HEK293 (cell line): ENCODE measurements at regions not wholly inside any gene's neighbourhood (a gene's known extent, or its start where the extent isn't known, plus 50 kb on each side); places are given as distances from the start of the nearest gene placed in this dataset.

Source experiments
- CTCF ChIA-PET: fragments of 350-600 bp; formaldehyde crosslinking; extraction: SDS; loops from one replicate; lab custom pipeline; 2021; ENCODE audit warnings: antibody characterized with exemption; lab: Yijun Ruan, JAX
- POLR2A ChIA-PET: fragments of 300-600 bp; formaldehyde crosslinking; extraction: SDS; loops from one replicate; lab custom pipeline; 2020; ENCODE audit warnings: antibody characterized with exemption, inconsistent platforms; lab: Yijun Ruan, JAX
- H3K27ac ChIP-seq: fragments of 200-500 bp; sonication (Bioruptor generic); 2 replicates; pipeline ENCODE4 v1.5.1; 2014; ENCODE audit warnings: low read depth, low read length, control low read depth, inconsistent platforms; ENCODE audit errors: extremely low read depth
- H3K36me3 ChIP-seq, 2 experiments: fragments of 200-500 bp in 1 of 2; sonication (Bioruptor generic) in 1 of 2; 1 replicate in 1 of 2; 2 replicates in 1 of 2; pipeline ENCODE4 v1.5.1; 2014 to 2017; ENCODE audit warnings: inconsistent platforms in 2 of 2, low read length in 2 of 2; ENCODE audit not compliant: control insufficient read depth in 2 of 2, insufficient read depth in 1 of 2
- H3K4me1 ChIP-seq: fragments of 200-500 bp; sonication (Bioruptor generic); 2 replicates; pipeline ENCODE4 v1.5.1; 2014; ENCODE audit warnings: mild to moderate bottlenecking, low read length, inconsistent platforms; ENCODE audit not compliant: control insufficient read depth, insufficient read depth
- H3K4me3 ChIP-seq: 2 replicates; pipeline ENCODE4 v1.5.1; 2011; ENCODE audit warnings: low read depth, mild to moderate bottlenecking, control low read depth, low read length, moderate library complexity
- H3K9me3 ChIP-seq: fragments of 200-500 bp; sonication (Bioruptor generic); 2 replicates; pipeline ENCODE4 v1.5.1; 2014; ENCODE audit warnings: low read depth, low read length, inconsistent platforms; ENCODE audit not compliant: control insufficient read depth, insufficient read depth
- GLI4 ChIP-seq: fragments of 450-650 bp; formaldehyde crosslinking; IDR thresholded peaks from 2 replicates; pipeline ENCODE4 v1.5.1; 2016; ENCODE audit warnings: missing biosample characterization, missing genetic modification characterization
- KLF1 ChIP-seq: fragments of 450-650 bp; formaldehyde crosslinking; IDR thresholded peaks from 2 replicates; pipeline ENCODE4 v1.5.1; 2016; ENCODE audit warnings: missing biosample characterization, missing genetic modification characterization
- KLF10 ChIP-seq: fragments of 450-650 bp; IDR thresholded peaks from 2 replicates; pipeline ENCODE4 v1.5.1; 2018; ENCODE audit warnings: missing biosample characterization, mild to moderate bottlenecking, missing genetic modification characterization
- OSR2 ChIP-seq: fragments of 450-650 bp; formaldehyde crosslinking; IDR thresholded peaks from 2 replicates; pipeline ENCODE4 v1.5.1; 2016; ENCODE audit warnings: missing biosample characterization, missing genetic modification characterization
- SP3 ChIP-seq: fragments of 450-650 bp; formaldehyde crosslinking; IDR thresholded peaks from 2 replicates; pipeline ENCODE4 v1.5.1; 2016; ENCODE audit warnings: missing biosample characterization, missing genetic modification characterization
- SP7 ChIP-seq: fragments of 450-650 bp; formaldehyde crosslinking; IDR thresholded peaks from 2 replicates; pipeline ENCODE4 v1.5.1; 2016; ENCODE audit warnings: missing biosample characterization, missing genetic modification characterization
- ZBTB17 ChIP-seq: fragments of 450-650 bp; formaldehyde crosslinking; IDR thresholded peaks from 2 replicates; pipeline ENCODE4 v1.5.1; 2016; ENCODE audit warnings: missing biosample characterization, missing genetic modification characterization
- ZBTB8A ChIP-seq: fragments of 450-650 bp; formaldehyde crosslinking; IDR thresholded peaks from 2 replicates; pipeline ENCODE4 v1.5.1; 2016; ENCODE audit warnings: missing biosample characterization, missing genetic modification characterization
- ZFP3 ChIP-seq: fragments of 450-650 bp; formaldehyde crosslinking; IDR thresholded peaks from 2 replicates; pipeline ENCODE4 v1.5.1; 2016; ENCODE audit warnings: low read depth, missing biosample characterization, missing genetic modification characterization
- ZNF146 ChIP-seq: fragments of 450-650 bp; formaldehyde crosslinking; IDR thresholded peaks from 2 replicates; pipeline ENCODE4 v1.5.1; 2016; ENCODE audit warnings: missing biosample characterization, missing genetic modification characterization
- ZNF211 ChIP-seq: fragments of 450-650 bp; formaldehyde crosslinking; IDR thresholded peaks from 2 replicates; pipeline ENCODE4 v1.5.1; 2016; ENCODE audit warnings: low read depth, missing biosample characterization, missing genetic modification characterization
- ZNF274 ChIP-seq, 2 experiments: fragments of 200-500 bp in 1 of 2; fragments of 450-650 bp in 1 of 2; sonication (Bioruptor generic) in 1 of 2; formaldehyde crosslinking in 1 of 2; IDR thresholded peaks; 2 replicates each; pipeline versions ENCODE4 v1.5.1 to v1.6.1; 2014 to 2016; ENCODE audit warnings: borderline replicate concordance in 1 of 2, inconsistent platforms in 1 of 2, low read length in 1 of 2, missing biosample characterization in 1 of 2, missing genetic modification characterization in 1 of 2
- ZNF423 ChIP-seq: fragments of 450-650 bp; formaldehyde crosslinking; IDR thresholded peaks from 2 replicates; pipeline ENCODE4 v1.5.1; 2016; ENCODE audit warnings: missing biosample characterization, missing genetic modification characterization
- ZNF433 ChIP-seq: fragments of 450-650 bp; formaldehyde crosslinking; IDR thresholded peaks from 2 replicates; pipeline ENCODE4 v1.5.1; 2016; ENCODE audit warnings: missing biosample characterization, missing genetic modification characterization, low read depth
- ZNF48 ChIP-seq: fragments of 450-650 bp; formaldehyde crosslinking; IDR thresholded peaks from 2 replicates; pipeline ENCODE4 v1.5.1; 2016; ENCODE audit warnings: missing biosample characterization, missing genetic modification characterization
- ZNF596 ChIP-seq: fragments of 450-650 bp; IDR thresholded peaks from 2 replicates; pipeline ENCODE4 v1.5.0; 2018; ENCODE audit warnings: missing biosample characterization, mild to moderate bottlenecking, missing genetic modification characterization, moderate library complexity
- ZNF610 ChIP-seq: fragments of 450-650 bp; formaldehyde crosslinking; IDR thresholded peaks from 2 replicates; pipeline ENCODE4 v1.5.1; 2016; ENCODE audit warnings: missing biosample characterization, missing genetic modification characterization, borderline replicate concordance
- ZNF626 ChIP-seq: fragments of 450-650 bp; sonication (Bioruptor Pico); formaldehyde crosslinking; IDR thresholded peaks from 2 replicates; pipeline ENCODE4 v1.5.1; 2018; ENCODE audit warnings: missing biosample characterization, missing genetic modification characterization, inconsistent platforms
- ZSCAN18 ChIP-seq: fragments of 450-650 bp; formaldehyde crosslinking; IDR thresholded peaks from 2 replicates; pipeline ENCODE4 v1.5.1; 2016; ENCODE audit warnings: missing biosample characterization, missing genetic modification characterization

GRCh38 chr4:107122736-107123135 is 86.6 kb upstream of the DKK2 start:
- no peaks in the 10 kb centered on the region for H3K4me1 ChIP-seq
- no peak for TF ChIP-seq ZNF274 (IDR thresholded peaks at IDR 0.05; ENCODE audit: low read length)
- no peak for TF ChIP-seq ZNF274 (tag by site-specific recombination; IDR thresholded peaks at IDR 0.05; ENCODE audit: borderline replicate concordance)
- no peak for TF ChIP-seq ZBTB8A
- no peak for TF ChIP-seq ZNF433
- TF ChIP-seq ZNF146: no peak
- TF ChIP-seq ZNF610 (tag by site-specific recombination): no peak
- TF ChIP-seq GLI4 (tag by site-specific recombination): no peak
- no peak for TF ChIP-seq ZNF211
- TF ChIP-seq KLF1: no peak
- TF ChIP-seq ZNF423 (tag by site-specific recombination): no peak
- CTCF ChIA-PET: no interaction called here
- H3K9me3 ChIP-seq: no peaks in the 10 kb centered on the region
- no peak overlapping the region for H3K27ac ChIP-seq
- H3K36me3 ChIP-seq: no peaks in the 10 kb centered on the region
- POLR2A ChIA-PET: no interaction called here
- H3K4me3 ChIP-seq: no peak overlapping the region

DNA sequence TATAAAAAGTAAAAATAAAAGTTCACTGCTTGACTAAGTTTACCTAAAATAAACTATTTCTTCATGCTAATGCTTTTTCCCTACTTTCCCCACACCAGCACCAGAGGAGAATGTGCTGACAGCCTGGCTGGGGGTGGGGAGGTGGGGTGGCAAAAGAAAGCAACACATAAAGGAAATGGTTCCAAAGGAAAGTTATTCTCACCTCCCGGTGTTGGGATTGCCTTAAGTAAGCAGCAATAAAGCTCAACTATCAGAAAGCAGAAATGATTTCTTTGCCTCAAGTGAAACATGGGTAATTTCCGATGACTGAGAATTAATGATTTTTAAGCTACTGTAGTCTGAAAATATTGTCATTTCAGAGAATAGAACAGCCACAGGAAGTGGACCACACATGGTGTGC is 84.5 kb upstream of the DKK2 start:
- POLR2A ChIA-PET: no interaction called here
- CTCF ChIA-PET: no interaction called here

GRCh38 chr4:107117726-107118125 is 81.6 kb upstream of the DKK2 start:
- CTCF ChIA-PET: no interaction called here
- no peaks in the 10 kb centered on the region for H3K4me1 ChIP-seq
- no peaks in the 10 kb centered on the region for H3K9me3 ChIP-seq
- TF ChIP-seq ZFP3 (tag by site-specific recombination) (no peak), ZNF48 (tag by site-specific recombination) (no peak), ZNF626 (tag by site-specific recombination) (no peak), ZNF596 (no peak), ZSCAN18 (tag by site-specific recombination) (no peak), ZBTB17 (no peak)
- no peak overlapping the region for H3K27ac ChIP-seq
- POLR2A ChIA-PET: no interaction called here
- H3K36me3 ChIP-seq: no peaks in the 10 kb centered on the region
- no peak overlapping the region for H3K4me3 ChIP-seq

More for the DNA sequence above, 84.5 kb upstream of the DKK2 start:
- H3K4me3 ChIP-seq: no peak overlapping the region
- no peak for TF ChIP-seq SP7
- TF ChIP-seq, all 188 proteins: peak for 0
- H3K4me1 ChIP-seq: no peaks in the 10 kb centered on the region
- no peaks in the 10 kb centered on the region for H3K36me3 ChIP-seq
- no peaks in the 10 kb centered on the region for H3K9me3 ChIP-seq
- H3K27ac ChIP-seq: no peak overlapping the region

DNA sequence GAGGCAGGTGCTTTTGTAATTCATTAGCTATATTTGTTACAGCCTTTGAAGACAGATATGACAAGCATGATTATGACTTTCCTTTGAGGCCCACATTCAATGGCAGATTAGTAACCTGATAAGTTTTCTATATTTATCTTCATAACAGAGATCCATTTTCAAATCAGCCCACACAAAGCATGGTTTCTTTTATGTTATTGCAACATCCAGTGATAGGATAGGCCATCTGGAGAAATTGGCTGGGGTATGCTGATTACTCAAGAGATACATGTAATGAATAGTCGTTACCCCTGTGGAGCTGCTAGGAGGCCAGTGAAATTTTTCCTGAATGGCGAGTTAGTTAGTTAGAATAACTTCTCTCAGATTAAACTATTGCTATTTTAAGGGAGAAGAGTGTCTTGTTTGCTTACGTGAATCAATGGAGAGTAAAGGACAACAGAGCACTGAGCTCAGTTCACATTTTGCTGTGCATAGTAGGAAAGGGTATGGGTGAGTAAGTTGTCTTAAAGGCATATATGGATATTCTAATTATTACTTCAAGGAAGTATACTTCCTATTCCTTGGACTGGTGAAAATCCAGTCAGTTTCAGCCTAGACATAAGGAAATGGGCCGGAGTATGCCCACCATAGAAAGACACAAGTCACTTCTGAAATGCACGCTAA is 79.2 kb upstream of the DKK2 start:
- Histone ChIP-seq H3K4me1 (no peaks in the 10 kb centered on the region), H3K36me3 (no peaks in the 10 kb centered on the region), H3K27ac (no peak overlapping the region), H3K9me3 (no peaks in the 10 kb centered on the region), H3K4me3 (no peak overlapping the region)
- TF ChIP-seq OSR2 (tag by site-specific recombination) (no peak), ZNF211 (no peak), KLF10 (no peak), SP3 (tag by site-specific recombination) (no peak)
- POLR2A ChIA-PET: no interaction called here
- CTCF ChIA-PET: interaction anchor here (0.5 to 1.5 kb wide), 2 partner anchors 64 to 1420 kb away, joined by 3 to 4 read pairs; no protein-coding TSS in a partner anchor
